ENCODE measurements at regions not wholly inside any gene's neighbourhood (a gene's known extent, or its start where the extent isn't known, plus 50 kb on each side); places are given as distances from the start of the nearest gene placed in this dataset.

DNA sequence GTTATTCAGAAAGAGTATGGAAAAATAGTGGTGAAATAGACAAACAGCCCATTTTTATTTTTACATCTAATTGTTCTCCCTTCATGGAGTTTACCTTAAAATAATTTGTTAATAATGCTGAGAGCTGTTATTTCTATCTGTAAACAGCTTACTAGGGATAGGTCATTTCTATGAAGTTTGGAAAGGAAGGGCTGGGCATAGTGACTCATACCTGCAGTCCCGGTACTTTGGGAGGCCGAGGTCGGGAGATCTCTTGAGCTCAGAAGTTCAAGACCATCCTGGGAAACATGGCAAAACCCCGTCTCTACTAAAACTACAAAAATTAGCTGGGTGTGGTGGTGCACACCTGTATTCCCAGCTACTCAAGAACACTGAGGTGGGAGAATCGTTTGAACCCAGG is 624.3 kb upstream of the LMCD1 start:
- dilution Hi-C loops (cut with MboI; ENCODE audit: extremely low pct_ligation_motif_present, low sequenced_read_pairs) (no loop called here), intact Hi-C loops (cut with micrococcal nuclease) (loop anchor here (1.0 to 10.0 kb wide), 9 partner anchors 234 to 1429 kb away; partner anchors contain the start of gene LMCD1)
- peak overlapping the region; percentile 76 for H3K27ac ChIP-seq (ENCODE audit: insufficient read depth, low read depth, low read length)
- no peaks in the 10 kb centered on the region for H3K27me3 ChIP-seq (ENCODE audit: control insufficient read depth in 2 of 2, insufficient read depth in 2 of 2, low read length in 2 of 2)
- H2AFZ ChIP-seq (ENCODE audit: low read depth, low read length) = no peak overlapping the region
- H3K9me3 ChIP-seq (replicated peaks; ENCODE audit: control insufficient read depth, insufficient read depth, low read length) = no peaks in the 10 kb centered on the region
- FAIRE-seq = no peak
- no TSS peak for BruUV-seq (replicated peaks)
- no peak overlapping the region for H3K9ac ChIP-seq (replicated peaks; ENCODE audit: extremely low read depth, insufficient read depth, low read length)
- no peaks in the 10 kb centered on the region for H3K9me1 ChIP-seq (replicated peaks; ENCODE audit: control insufficient read depth, extremely low read depth, insufficient read depth, low read length)
- no peak for DNase-seq (ENCODE audit: low read depth, low spot score)
- no peaks in the 10 kb centered on the region for H3K79me2 ChIP-seq (ENCODE audit: control insufficient read depth, insufficient read depth, low read length)
- H3K36me3 ChIP-seq (ENCODE audit: control insufficient read depth in 2 of 2, extremely low read depth in 1 of 2, insufficient read depth in 2 of 2, low read length in 2 of 2) = no peaks in the 10 kb centered on the region
- peak overlapping the region in 1 of 3 experiments; percentile 1 for H3K4me3 ChIP-seq (replicated peaks in 1 of 3; ENCODE audit: insufficient read depth in 1 of 3, low read depth in 1 of 3, low read length in 3 of 3)
- H4K20me1 ChIP-seq (replicated peaks; ENCODE audit: control insufficient read depth, extremely low read depth, insufficient read depth, low read length) = no peaks in the 10 kb centered on the region
- peak overlapping the region; percentile 48 for H3K4me2 ChIP-seq (ENCODE audit: insufficient read depth, low read length)
- ChIA-PET CTCF (interaction anchor here (1.1 to 1.7 kb wide), 2 partner anchors 77 to 215 kb away, joined by 3 to 7 read pairs; no protein-coding TSS in a partner anchor), POLR2A (no interaction called here)
- TF ChIP-seq MYC (IDR thresholded peaks at IDR 0.05; ENCODE audit: low read depth, low read length) (no peak), POLR2AphosphoS5 (IDR thresholded peaks at IDR 0.05; ENCODE audit: insufficient read depth, low read depth, low read length) (no peak), GATA2 (IDR thresholded peaks at IDR 0.05; ENCODE audit: insufficient read depth, insufficient read length, low read depth, low read length) (no peak), JUN (IDR thresholded peaks at IDR 0.05; ENCODE audit: borderline replicate concordance, insufficient read depth, insufficient read length, low read depth) (no peak), EZH2 (IDR thresholded peaks at IDR 0.05; ENCODE audit: borderline replicate concordance, low read depth, low read length, severe bottlenecking) (no peak)
- TF ChIP-seq, protein P1, sequence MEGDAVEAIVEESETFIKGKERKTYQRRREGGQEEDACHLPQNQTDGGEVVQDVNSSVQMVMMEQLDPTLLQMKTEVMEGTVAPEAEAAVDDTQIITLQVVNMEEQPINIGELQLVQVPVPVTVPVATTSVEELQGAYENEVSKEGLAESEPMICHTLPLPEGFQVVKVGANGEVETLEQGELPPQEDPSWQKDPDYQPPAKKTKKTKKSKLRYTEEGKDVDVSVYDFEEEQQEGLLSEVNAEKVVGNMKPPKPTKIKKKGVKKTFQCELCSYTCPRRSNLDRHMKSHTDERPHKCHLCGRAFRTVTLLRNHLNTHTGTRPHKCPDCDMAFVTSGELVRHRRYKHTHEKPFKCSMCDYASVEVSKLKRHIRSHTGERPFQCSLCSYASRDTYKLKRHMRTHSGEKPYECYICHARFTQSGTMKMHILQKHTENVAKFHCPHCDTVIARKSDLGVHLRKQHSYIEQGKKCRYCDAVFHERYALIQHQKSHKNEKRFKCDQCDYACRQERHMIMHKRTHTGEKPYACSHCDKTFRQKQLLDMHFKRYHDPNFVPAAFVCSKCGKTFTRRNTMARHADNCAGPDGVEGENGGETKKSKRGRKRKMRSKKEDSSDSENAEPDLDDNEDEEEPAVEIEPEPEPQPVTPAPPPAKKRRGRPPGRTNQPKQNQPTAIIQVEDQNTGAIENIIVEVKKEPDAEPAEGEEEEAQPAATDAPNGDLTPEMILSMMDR (IDR thresholded peaks at IDR 0.05; ENCODE audit: extremely low read depth in 1 of 2, insufficient read depth in 1 of 2, low read depth in 1 of 2, low read length in 2 of 2) = no peak
- TF ChIP-seq, protein P2, sequence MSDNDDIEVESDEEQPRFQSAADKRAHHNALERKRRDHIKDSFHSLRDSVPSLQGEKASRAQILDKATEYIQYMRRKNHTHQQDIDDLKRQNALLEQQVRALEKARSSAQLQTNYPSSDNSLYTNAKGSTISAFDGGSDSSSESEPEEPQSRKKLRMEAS (IDR thresholded peaks at IDR 0.05; ENCODE audit: insufficient read depth, insufficient read length) = no peak
- peaks cover 40% of the 10 kb centered on the region for H3K4me1 ChIP-seq (ENCODE audit: control insufficient read depth, extremely low read depth, insufficient read depth, low read length)

All from endothelial cell of umbilical vein (primary cell).